ENCODE measurements at regions not wholly inside any gene's neighbourhood (a gene's known extent, or its start where the extent isn't known, plus 50 kb on each side); places are given as distances from the start of the nearest gene placed in this dataset.

- ATAC-seq (no peak), DNase-seq (no peak)
- no peak for TF ChIP-seq POLR2A (IDR thresholded peaks at IDR 0.05)
- TF ChIP-seq, protein P1, sequence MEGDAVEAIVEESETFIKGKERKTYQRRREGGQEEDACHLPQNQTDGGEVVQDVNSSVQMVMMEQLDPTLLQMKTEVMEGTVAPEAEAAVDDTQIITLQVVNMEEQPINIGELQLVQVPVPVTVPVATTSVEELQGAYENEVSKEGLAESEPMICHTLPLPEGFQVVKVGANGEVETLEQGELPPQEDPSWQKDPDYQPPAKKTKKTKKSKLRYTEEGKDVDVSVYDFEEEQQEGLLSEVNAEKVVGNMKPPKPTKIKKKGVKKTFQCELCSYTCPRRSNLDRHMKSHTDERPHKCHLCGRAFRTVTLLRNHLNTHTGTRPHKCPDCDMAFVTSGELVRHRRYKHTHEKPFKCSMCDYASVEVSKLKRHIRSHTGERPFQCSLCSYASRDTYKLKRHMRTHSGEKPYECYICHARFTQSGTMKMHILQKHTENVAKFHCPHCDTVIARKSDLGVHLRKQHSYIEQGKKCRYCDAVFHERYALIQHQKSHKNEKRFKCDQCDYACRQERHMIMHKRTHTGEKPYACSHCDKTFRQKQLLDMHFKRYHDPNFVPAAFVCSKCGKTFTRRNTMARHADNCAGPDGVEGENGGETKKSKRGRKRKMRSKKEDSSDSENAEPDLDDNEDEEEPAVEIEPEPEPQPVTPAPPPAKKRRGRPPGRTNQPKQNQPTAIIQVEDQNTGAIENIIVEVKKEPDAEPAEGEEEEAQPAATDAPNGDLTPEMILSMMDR (IDR thresholded peaks at IDR 0.05): no peak
- H3K4me3 ChIP-seq: no peak overlapping the region
- 63% methylated on average over 2 of the region's 2 CpGs for WGBS (ENCODE audit: insufficient coverage, low coverage, low lambda C conversion rate, missing lambda C conversion rate)
- no peaks in the 10 kb centered on the region for H3K36me3 ChIP-seq
- no peaks in the 10 kb centered on the region for H3K9me3 ChIP-seq
- H3K27ac ChIP-seq: no peak overlapping the region
- no peaks in the 10 kb centered on the region for H3K4me1 ChIP-seq
- intact Hi-C loops (cut with DNase I): no loop called here
- H3K27me3 ChIP-seq: no peaks in the 10 kb centered on the region
Measured at GRCh38 chr4:30979402-30979801, 259.2 kb downstream of the PCDH7 start.

GRCh38 chr4:30989508-30989907 is 269.3 kb downstream of the PCDH7 start:
- Histone ChIP-seq H3K27ac (no peak overlapping the region), H3K27me3 (no peaks in the 10 kb centered on the region), H3K36me3 (no peaks in the 10 kb centered on the region), H3K4me1 (no peaks in the 10 kb centered on the region), H3K4me3 (no peak overlapping the region), H3K9me3 (no peaks in the 10 kb centered on the region)
- intact Hi-C loops (cut with DNase I): no loop called here
- TF ChIP-seq, protein P1 (IDR thresholded peaks at IDR 0.05): no peak
- TF ChIP-seq POLR2A (IDR thresholded peaks at IDR 0.05): no peak
- 44% methylated on average over 1 of the region's 1 CpG for WGBS (ENCODE audit: insufficient coverage, low coverage, low lambda C conversion rate, missing lambda C conversion rate)
- no peak for ATAC-seq
- DNase-seq: no peak

- Histone ChIP-seq H3K36me3 (no peaks in the 10 kb centered on the region), H3K27ac (no peak overlapping the region), H3K9me3 (no peaks in the 10 kb centered on the region), H3K4me3 (no peak overlapping the region), H3K27me3 (no peaks in the 10 kb centered on the region), H3K4me1 (no peaks in the 10 kb centered on the region)
- DNase-seq (no peak), ATAC-seq (no peak)
- TF ChIP-seq, protein P1 (IDR thresholded peaks at IDR 0.05): no peak
- TF ChIP-seq POLR2A (IDR thresholded peaks at IDR 0.05): no peak
- WGBS (ENCODE audit: insufficient coverage, low coverage, low lambda C conversion rate, missing lambda C conversion rate): 44% methylated on average over 2 of the region's 2 CpGs
- intact Hi-C loops (cut with DNase I): no loop called here
Measured at GRCh38 chr4:30996841-30997240, 276.7 kb downstream of the PCDH7 start.

- intact Hi-C loops (cut with DNase I): no loop called here
- DNase-seq (no peak), ATAC-seq (no peak)
- Histone ChIP-seq H3K9me3 (no peaks in the 10 kb centered on the region), H3K27ac (no peak overlapping the region), H3K36me3 (no peaks in the 10 kb centered on the region), H3K4me1 (no peaks in the 10 kb centered on the region), H3K4me3 (no peak overlapping the region), H3K27me3 (no peaks in the 10 kb centered on the region)
- TF ChIP-seq, protein P1 (IDR thresholded peaks at IDR 0.05): no peak
- no peak for TF ChIP-seq POLR2A (IDR thresholded peaks at IDR 0.05)
- WGBS (ENCODE audit: insufficient coverage, low coverage, low lambda C conversion rate, missing lambda C conversion rate): 31% methylated on average over 5 of the region's 5 CpGs
Measured at GRCh38 chr4:31005037-31005436, 284.9 kb downstream of the PCDH7 start.

DNA sequence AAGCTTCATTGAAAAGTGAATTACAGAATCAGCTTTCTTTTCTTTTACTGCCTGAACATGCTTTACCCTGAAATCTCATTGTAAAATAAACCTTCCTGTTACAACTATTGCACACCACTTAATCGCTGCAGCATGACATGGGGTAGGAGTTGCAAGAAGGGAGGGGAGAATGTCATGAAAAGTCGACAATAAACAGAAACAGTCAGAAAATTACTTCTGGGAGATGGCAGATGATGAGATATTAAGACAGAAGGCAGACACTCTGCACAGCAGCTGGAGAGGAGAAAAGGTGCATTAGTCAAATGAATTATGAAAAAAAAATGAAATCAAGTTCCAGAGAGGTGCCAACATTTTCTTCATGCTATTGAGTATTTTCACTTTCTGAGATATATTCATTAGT is 287.7 kb downstream of the PCDH7 start:
- Histone ChIP-seq H3K4me1 (no peaks in the 10 kb centered on the region), H3K27ac (no peak overlapping the region), H3K36me3 (no peaks in the 10 kb centered on the region), H3K27me3 (no peaks in the 10 kb centered on the region), H3K4me3 (no peak overlapping the region), H3K9me3 (no peaks in the 10 kb centered on the region)
- WGBS (ENCODE audit: insufficient coverage, low coverage, low lambda C conversion rate, missing lambda C conversion rate): 23% methylated on average over 2 of the region's 2 CpGs
- ATAC-seq: no peak
- DNase-seq: no peak
- TF ChIP-seq, protein P1 (IDR thresholded peaks at IDR 0.05): no peak
- no peak for TF ChIP-seq POLR2A (IDR thresholded peaks at IDR 0.05)
- intact Hi-C loops (cut with DNase I): no loop called here

Measured in right lobe of liver (tissue), 6 donors.